Daoy (cell line): ENCODE measurements at regions not wholly inside any gene's neighbourhood (a gene's known extent, or its start where the extent isn't known, plus 50 kb on each side); places are given as distances from the start of the nearest gene placed in this dataset.

ENCODE experiments used
- DNase-seq: peaks from one replicate; pipeline ENCODE4 v3.0.0-alpha.2; 2015; ENCODE audit warnings: low read depth

- peak; percentile 64 for DNase-seq
These were observed 93.0 kb upstream of the DAB2 start for GRCh38 chr5:39517800-39518199.

- DNase-seq: no peak
These were observed 91.1 kb upstream of the DAB2 start for GRCh38 chr5:39515881-39516280.

DNA sequence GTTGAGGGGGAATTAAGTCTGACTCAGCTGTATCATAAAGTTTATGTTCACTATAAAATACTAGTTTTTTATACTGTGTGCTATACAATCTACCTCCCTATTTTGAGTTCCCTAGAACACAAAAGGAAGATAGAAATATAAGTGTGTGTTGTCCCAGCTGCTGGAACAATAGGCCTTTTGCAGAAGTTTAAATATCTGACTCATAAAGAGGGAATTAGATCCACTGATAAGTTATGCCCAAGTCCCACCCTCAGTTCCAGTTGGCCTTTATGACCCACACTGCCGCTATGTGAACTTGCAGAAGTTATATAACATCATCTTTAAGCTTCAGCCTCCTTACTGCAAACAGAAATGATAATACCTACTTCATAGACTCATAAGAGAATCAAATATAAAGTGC, 88.5 kb upstream of the DAB2 start:
- peak; percentile 58 for DNase-seq

DNA sequence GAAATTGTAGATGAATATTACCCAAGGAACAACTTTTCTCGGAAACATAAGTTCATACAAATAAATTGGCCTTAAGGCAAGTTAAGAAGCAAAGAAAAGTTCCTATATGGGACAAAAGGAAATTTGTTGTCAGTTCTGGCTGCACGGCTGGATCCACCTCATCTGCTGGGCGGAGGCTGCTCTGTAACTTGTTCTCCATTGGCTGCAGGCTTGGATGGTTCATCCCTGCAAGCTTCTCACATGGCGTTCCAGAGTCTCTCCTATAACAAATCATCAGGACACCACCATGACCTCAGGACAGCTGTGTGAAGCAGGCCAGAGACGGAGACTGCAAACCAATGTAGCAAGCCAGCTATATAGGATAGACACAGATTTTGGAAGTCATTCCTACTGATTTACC, 81.4 kb upstream of the DAB2 start:
- no peak for DNase-seq

- no peak for DNase-seq
These were observed 81.0 kb upstream of the DAB2 start for GRCh38 chr5:39505791-39506190.

- DNase-seq: no peak
These were observed 80.6 kb upstream of the DAB2 start for GRCh38 chr5:39505363-39505762.

DNA sequence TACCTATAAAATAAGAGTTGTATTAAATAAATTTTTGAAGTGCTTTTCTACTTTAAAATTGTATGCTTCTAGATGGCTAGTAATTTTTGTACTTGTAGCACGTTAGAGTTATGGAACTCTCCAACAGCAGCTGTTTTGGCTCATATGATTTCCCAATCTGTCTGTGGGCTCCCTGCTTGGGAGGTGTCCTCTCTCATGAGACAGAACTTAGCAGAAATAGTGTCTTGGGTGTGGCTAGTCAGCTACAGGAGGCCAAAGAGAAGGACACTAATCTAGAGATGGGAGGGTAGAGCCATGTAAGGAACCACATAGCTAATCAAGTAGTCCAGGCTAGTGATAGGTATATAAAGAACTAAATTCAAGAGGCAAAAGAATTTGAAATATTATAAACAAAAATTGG, 78.4 kb upstream of the DAB2 start:
- no peak for DNase-seq

- DNase-seq: no peak
These were observed 77.9 kb upstream of the DAB2 start for GRCh38 chr5:39502704-39503103.

DNA sequence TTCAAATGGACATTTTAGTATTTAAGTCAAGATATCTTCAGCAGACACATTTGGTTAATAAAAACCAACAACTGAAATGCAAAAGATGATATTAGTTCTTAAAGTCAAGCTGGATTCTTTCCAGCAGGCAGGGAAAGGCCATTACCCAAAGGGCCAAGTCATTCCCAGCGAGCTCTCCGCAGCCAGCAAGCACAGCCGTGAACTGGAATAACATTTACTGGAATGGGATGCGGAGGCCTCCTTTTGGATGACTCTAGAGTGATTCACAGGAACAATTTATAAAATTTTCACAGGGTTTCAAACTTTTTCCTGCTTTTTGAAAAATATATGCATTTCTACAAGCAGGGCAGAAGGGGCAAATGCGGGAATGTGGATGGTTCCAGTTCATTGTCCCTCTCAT, 76.6 kb upstream of the DAB2 start:
- DNase-seq: peak; percentile 72

- DNase-seq: no peak
These were observed 75.9 kb upstream of the DAB2 start for GRCh38 chr5:39500551-39501175.

- no peak for DNase-seq
These were observed 73.6 kb upstream of the DAB2 start for GRCh38 chr5:39498278-39498952.

GRCh38 chr5:39497322-39497721, 72.5 kb upstream of the DAB2 start:
- no peak for DNase-seq

DNA sequence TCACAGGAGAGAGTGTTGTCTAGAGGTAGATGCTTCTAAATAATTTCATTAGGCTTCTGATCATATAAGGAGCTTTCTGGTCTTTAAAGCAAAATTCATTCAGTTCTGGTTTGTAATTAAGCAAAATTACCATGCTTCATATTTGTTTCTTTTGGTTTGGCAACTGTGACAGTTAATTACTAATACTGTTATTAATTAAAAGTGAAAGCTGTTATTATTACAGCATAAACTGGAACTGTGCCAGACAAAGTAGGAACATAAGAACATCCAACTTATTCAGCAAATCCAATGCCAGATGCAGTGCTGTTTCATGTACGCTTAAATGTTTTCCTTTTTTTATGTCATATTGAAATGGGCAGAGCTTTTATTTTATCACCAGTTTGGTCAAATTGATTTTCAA, 70.4 kb upstream of the DAB2 start:
- DNase-seq: no peak

DNA sequence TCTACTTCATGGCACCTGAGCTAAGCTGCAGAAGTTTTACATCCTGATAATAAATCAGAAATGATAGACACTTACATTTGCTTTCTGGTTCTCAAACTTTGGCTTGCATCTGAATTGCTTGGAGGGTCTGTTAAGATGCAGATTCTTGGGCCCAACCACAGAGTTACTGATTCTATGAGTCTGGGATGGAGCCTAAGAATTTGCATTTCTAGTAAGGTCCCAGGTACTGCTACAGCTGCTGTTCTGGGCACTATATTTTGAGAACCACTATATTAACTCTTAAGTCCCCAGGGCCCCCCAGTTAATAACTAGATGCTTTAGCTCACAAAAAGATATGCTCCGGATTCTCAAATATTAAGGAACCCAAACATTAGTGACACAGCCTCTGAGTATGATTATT, 69.8 kb upstream of the DAB2 start:
- DNase-seq: no peak

DNA sequence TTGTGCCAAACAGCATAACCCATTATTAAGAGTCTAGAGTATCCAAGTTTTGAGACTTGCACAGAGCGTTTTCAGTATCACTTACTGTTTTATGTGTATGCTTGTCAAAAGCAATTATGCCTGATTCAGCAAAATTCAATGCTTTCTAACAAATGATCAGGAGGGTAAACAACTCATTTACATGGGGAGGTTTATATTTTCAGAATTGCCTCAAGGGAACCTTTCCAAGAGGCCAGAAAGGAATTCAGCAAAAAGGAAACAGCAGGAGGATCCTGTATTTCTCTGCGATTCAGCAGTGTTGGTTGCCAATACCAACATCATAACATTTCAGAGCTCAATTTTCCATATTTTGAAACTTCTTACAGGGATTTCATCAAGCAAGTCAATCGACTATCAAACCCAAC, 69.3 kb upstream of the DAB2 start:
- DNase-seq: no peak

GRCh38 chr5:39491210-39491609, 66.4 kb upstream of the DAB2 start:
- DNase-seq: no peak

DNA sequence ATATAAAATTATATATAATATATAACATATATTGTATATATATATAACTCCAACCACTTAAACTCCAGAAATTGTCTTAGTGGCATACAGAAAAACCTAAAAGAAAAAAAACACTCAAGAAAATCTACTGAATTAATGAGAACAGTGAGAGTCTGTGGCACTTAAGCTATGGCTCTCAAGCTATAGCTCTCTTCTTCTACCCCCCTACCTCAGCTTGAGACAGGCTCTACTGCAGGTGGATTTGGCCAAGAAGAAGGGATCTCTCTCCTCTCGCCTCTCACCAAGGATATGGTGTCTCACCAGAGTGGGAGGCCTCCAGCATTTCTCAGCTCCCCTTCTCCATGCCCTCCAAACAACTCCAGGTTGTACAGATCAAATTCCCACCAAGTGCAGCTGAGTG, 64.5 kb upstream of the DAB2 start:
- DNase-seq: no peak

DNA sequence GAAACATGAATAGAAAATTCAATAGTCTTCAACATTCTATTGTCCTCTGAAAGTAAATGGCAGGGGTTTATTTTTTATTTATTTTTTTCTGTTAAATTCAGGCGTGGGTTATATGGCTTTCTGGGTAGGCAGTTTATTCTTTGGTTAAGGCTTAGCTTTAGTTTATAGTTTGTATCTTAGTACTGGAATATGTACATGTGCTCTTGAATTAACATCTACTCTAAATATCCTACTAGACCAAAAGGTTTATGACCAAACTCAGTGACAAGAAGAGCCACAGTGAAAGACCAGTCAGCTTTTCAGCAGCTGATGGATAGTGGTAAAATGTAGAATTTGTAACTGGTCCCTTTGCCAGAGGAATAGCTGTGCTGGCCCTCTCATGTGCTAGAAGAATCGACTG, 62.0 kb upstream of the DAB2 start:
- DNase-seq: no peak

DNA sequence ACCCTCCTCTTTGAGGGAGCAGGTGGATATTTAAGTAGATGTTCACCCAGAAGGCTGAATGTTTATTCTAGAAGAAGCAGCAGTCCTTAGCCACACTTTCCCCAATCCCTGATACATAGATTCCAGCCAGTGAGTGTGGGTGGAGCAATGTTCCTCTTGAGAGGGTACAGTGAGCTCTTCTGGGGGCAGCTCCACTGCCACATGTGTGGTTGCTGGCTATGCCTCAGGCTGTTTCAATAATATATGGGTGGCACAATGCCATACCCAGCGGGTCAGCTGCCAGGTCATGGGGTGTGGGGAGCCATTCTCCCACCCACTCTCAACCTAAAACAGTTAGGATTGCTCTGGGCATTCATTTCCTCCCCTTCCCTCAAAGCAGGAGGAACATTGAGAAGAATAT, 61.6 kb upstream of the DAB2 start:
- no peak for DNase-seq

GRCh38 chr5:39485079-39485478, 60.3 kb upstream of the DAB2 start:
- no peak for DNase-seq

DNA sequence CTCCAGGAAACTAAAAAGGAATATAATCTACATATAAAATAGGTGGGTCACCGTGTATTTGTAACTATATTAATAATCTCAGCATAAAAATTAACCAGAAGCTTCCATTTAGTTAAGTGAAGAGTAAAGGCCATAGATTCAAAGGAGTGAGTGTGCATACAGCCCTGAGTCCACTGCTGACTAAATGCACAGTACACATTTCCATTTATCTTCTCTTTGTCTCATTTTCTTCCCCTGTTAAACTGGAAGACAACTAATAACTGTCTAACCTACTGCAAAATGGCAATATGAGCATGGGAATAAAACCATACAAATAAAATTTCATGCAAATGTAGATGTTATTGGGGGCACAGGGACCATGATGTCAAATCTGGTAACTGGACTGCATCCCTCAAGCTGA, 59.9 kb upstream of the DAB2 start:
- no peak for DNase-seq

DNA sequence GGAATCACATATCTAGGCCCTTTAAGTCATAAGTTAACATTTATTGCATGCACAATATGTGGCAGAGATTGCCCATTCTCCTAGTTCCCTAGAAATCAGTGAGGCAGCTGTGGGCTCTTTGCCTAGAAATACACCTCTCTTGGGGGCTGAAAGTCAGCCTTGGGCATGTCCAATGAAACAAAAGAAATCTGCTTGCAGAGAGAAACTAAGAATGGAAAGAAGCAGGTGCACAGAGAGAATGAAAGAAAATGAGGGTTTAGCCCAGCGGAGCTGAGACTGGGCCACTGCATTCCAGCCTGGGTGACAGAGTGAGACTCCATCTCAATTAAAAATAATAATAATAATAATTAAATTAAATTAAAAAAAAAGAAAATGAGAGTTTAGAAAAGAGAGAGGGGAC, 57.3 kb upstream of the DAB2 start:
- DNase-seq: no peak

- no peak for DNase-seq
These were observed 54.8 kb upstream of the DAB2 start for GRCh38 chr5:39479537-39479936.

GRCh38 chr5:39478863-39479262, 54.1 kb upstream of the DAB2 start:
- no peak for DNase-seq
